ENCODE measurements at regions not wholly inside any gene's neighbourhood (a gene's known extent, or its start where the extent isn't known, plus 50 kb on each side); places are given as distances from the start of the nearest gene placed in this dataset.

- BruUV-seq (replicated peaks) = no TSS peak
- POLR2A ChIA-PET (ENCODE audit: unreplicated experiment) = no interaction called here
- DNase-seq = no peak
Measured at GRCh38 chr13:93174260-93174659, 52.3 kb upstream of the GPC6 start.

More at GRCh38 chr13:93174260-93174659, 52.3 kb upstream of the GPC6 start:
- no peaks in the 10 kb centered on the region for H3K36me3 ChIP-seq (ENCODE audit: low read depth)
- H3K79me2 ChIP-seq (ENCODE audit: low read depth) = no peaks in the 10 kb centered on the region
- intact Hi-C loops (cut with micrococcal nuclease; ENCODE audit: unreplicated experiment) = no loop called here
- H4K20me1 ChIP-seq (ENCODE audit: insufficient read depth) = no peaks in the 10 kb centered on the region
- no peak overlapping the region for H3K4me3 ChIP-seq
- no peaks in the 10 kb centered on the region; the same call in 1 of the 2 replicates for H3F3A ChIP-seq (ENCODE audit: insufficient read depth, low read depth)
- no peaks in the 10 kb centered on the region for H3K4me1 ChIP-seq (replicated peaks; ENCODE audit: insufficient read depth)
- H3K27ac ChIP-seq = no peak overlapping the region
- H3K9me3 ChIP-seq (ENCODE audit: insufficient read depth, low read depth) = no peaks in the 10 kb centered on the region
- no peak for TF ChIP-seq CTCF (conservative IDR thresholded peaks at IDR 0.05)
- no peak for TF ChIP-seq EZH2 (IDR thresholded peaks at IDR 0.05; ENCODE audit: low read depth)
- no peaks in the 10 kb centered on the region for H3K27me3 ChIP-seq (ENCODE audit: insufficient read depth, low read depth)
- H2AFZ ChIP-seq = no peak overlapping the region
- CTCF ChIA-PET = no interaction called here
- H3K9me2 ChIP-seq (ENCODE audit: insufficient read depth) = no peaks in the 10 kb centered on the region
- no peak overlapping the region for H3K4me2 ChIP-seq
